CD1c-positive myeloid dendritic cell (primary cell): ENCODE measurements at regions not wholly inside any gene's neighbourhood (a gene's known extent, or its start where the extent isn't known, plus 50 kb on each side); places are given as distances from the start of the nearest gene placed in this dataset.

ENCODE experiments used
- DNase-seq: peaks from one replicate; pipeline ENCODE4 v3.0.0-alpha.2; 2016; ENCODE audit errors: extremely low spot score

- DNase-seq, result no peak
Observed at GRCh38 chr15:96075895-96076294, 254.6 kb upstream of the NR2F2 start.

DNA sequence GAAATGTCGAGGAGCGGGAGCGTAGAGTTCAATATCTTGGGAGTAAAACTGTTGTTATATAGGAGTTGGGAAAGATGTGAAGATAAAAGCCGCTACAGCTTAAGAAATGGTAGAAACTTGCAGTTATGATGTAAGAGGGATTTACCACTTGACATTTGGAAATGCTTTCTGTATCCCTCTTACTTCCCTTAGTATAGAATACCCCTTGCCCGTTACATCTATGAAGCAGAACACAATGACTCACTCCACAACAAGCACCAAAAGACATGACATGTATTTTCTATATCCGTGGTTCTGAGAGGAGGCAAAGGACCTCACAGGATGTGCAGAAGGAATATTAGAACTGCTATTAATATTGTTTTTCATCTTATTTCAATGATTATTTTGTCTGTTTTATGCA is 254.2 kb upstream of the NR2F2 start:
- DNase-seq, result no peak

DNA sequence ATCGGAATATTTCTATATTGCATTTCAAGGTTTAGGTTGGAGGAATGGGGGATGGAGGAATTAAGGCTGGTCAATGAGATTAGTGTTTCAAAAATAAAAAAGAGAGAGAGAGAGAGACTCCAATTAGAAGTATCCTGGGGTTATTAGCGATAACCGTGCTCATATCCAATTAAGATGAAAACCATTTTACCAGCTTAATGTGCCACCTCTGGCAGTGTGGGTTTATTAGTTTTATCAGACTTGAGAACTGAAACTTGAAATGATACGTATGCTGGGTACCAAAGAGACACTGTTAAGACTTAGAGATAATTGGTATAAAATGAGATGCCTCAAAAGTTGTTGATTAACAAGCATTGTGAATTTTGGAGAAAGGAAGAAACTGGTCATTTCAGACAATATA is 251.5 kb upstream of the NR2F2 start:
- DNase-seq, result no peak

DNA sequence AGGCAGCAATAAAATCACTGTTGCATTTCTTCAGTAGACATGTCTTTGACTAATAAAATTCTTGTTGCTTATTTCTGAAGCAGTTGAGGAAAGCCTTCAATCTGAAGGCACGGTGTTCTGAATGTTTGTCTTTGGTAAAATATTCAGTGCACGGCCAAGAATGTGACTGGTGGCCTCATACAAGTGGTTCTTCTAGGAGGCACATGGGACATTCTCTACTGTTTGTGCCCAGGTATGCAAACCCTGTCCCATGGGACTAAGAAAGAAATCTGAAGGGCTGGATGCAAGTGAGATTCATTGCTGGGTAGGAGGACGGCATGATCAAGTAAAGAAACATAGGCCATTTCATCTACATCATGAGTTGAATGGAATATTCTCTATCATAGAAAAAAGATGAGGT is 250.6 kb upstream of the NR2F2 start:
- no peak for DNase-seq

GRCh38 chr15:96086164-96086563 is 244.3 kb upstream of the NR2F2 start:
- DNase-seq, result no peak

DNA sequence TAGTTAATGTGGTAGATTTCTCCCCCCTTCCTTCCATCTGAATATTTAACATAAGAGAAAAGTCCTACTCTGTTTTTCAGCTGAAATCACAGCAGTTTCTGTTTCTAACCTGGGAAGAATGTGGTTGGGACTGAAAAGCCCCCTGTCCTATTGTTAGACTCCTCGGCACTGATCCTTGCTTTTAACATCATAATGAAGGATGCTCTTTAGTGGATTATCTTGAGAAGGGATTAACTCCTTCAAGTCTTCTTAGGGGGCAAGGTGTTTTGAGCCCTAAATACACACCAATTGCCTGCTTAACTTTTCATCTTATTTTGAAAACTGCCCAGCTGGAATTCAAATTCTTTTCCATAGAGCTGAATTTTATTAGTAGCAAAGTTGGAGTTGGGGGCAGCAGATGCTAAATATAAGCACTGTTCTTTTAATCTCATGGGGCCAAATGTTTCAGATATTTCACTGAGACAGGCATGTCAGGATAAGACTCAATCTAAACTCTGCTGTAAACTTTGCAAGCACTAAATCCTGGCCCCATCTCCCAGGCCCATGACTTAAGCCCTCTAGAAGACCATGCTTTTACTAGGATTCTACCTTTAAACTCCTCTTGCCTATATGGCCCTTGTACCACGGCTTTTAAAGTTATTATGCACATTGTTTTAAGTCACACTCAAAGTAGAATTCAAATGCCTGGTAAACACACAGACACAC is 243.2 kb upstream of the NR2F2 start:
- DNase-seq, result no peak

DNA sequence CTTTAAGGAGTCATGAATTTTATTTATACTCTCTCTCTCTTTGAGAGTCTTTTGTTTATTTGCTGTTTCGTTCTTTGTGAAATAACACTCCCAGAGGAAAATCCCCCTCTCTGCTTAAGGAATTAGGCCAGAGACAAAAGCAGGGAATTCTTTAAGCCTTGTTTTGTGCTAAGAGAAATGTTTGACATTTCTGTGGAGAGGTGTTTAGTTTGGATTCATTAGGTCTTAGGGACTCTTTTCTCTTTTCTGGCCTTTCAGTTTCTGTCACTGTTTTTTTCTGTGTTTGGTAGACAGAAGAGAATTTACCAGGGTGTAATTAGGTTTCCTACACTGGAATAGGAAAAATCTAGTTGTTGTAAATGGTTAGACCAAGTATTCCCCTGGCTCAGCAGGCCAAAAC is 241.8 kb upstream of the NR2F2 start:
- no peak for DNase-seq

DNA sequence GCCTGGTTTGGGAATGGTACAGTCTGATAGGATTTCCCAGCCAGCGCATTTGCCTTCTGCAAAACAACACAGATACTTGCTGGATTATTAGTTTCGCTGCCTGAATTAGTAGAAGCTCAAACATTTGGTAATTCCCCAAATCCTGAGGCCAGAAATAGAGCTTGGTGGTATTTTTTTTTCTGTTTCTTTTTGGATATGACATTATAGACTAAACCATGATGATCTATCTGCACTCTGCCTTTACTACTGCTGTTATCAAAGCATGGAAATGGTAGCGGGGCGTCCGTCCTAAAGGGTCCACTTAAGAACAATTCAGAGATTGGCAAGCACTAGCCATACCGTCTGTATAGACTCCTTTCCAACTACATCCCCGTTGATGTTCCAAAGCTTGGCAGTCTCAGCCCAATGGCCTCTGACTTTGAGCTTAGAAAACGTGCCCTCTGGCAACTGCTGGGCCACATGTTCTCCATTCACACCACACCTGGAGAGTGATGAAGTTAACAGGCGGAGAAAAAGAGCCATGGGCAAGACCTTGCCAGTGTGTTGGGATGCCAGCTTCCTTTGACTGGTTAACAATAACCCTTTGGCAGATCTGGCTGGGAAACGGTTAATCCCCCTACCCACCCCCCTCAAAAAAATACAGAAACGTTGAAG is 241.0 kb upstream of the NR2F2 start:
- DNase-seq, result no peak

DNA sequence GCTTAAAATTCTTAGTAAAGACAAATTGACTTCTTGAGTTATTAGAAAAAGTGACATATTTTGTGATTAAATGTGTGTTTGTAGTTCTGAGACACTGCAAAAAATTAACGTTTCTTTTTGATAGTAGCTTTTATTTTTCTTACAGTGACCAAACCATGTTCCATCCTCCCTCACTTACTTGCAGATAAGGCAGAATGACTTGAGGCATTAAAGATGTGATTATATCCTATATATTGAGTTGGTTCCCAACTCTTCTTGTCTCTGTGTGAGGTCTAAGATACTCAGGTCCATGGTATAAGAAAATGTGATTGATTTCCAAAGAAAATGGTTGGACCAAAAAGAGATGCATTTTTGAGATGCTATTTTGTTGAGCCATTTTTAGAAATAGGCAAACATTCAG is 238.3 kb upstream of the NR2F2 start:
- DNase-seq, result no peak

- no peak for DNase-seq
Observed at GRCh38 chr15:96093063-96093462, 237.4 kb upstream of the NR2F2 start.

DNA sequence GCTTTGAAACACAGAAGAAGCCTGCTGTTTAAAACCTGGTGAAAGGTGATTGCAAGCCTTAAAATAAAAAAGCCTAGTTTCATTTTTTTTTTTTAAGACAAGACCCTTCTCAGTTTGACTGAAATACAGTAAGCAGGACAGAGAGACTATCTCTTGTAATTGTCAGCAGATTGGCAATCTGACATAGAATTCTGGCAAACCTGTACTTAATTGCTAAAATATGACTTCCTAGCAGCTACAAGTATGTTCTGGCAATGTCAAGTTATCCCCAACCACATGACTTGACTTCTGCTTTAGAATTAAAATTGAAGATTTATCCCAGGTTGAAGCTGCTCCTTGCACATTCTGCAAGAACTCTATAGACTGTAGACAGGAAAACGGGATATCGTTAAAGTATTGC is 232.8 kb upstream of the NR2F2 start:
- no peak for DNase-seq

DNA sequence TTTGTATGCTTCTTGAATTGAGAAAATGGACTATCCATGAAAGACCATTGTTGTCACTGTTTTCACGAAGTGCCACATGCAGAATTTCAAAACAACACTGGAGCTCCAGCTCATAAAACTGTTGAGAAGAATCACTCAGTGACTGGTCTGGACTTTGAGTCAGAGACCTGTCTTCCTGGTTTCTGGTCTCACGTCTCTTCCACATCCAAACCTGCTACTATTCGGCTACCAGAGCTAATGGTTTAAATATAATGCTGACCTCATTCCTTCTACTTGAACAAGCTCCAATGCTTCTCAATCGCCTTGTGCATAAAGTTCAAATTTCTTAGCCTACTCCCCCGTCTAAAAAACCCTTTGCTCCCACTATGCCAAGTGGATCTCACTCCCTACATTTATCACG is 227.9 kb upstream of the NR2F2 start:
- DNase-seq, result no peak

DNA sequence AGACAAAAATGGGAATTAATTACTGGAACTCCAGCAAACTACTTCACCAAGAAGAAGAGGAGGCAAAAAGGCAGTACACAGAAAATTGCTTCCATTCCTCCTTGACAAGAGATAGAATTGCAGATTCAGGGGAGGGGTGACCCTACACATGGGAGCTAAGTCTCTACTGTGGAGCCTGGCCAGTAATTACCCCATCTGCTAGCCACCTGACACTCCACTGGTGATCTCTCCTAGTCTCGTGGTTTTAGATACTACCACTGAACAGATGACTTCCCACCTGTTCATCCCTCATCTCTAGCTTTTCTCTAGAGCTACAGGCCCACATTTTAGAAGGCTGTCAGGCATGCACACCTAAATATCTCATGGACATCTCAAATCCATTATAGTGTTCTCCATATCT is 224.3 kb upstream of the NR2F2 start:
- DNase-seq, result no peak

DNA sequence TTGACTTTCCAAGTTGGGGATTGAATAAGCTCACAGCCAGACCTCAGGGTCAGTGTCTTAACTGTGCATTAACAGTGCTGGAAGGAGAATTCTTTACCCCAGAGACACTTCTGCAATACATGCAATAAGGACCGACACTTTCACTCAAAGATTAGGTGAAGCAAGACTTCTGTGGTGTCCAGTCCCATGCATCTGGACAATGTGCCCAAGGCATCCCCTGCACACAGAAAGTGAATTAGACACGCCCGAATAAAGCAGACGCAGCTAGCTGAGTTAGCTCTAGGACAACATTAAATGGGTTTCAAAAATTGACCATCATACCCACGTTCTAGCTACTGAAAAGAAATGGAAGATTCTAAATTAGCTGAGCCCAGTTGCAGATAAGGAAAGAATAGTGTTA is 223.9 kb upstream of the NR2F2 start:
- no peak for DNase-seq

- DNase-seq, result no peak
Observed at GRCh38 chr15:96107916-96108315, 222.6 kb upstream of the NR2F2 start.

GRCh38 chr15:96108405-96108804 is 222.1 kb upstream of the NR2F2 start:
- no peak for DNase-seq

DNA sequence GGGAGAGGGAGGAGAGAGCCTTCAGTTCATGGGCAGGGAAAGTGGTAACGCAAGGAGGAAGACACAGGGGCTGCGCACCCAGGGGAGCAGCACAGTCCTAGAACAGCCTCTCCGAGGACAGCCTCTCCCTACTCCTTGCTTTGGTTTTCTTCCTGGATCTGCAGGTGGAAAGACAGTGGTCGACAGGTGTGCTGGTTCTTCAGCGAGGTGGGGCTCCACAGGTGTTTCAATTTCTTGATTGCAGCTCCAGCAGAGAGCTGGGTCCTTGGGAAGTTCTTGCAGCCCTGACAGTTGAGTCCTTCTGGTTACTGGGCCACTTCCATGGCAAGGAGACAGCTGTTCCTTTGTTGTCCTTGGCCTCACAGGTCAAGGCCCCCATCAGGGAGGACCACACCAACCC is 220.7 kb upstream of the NR2F2 start:
- DNase-seq, result no peak

- no peak for DNase-seq
Observed at GRCh38 chr15:96112018-96112417, 218.5 kb upstream of the NR2F2 start.

DNA sequence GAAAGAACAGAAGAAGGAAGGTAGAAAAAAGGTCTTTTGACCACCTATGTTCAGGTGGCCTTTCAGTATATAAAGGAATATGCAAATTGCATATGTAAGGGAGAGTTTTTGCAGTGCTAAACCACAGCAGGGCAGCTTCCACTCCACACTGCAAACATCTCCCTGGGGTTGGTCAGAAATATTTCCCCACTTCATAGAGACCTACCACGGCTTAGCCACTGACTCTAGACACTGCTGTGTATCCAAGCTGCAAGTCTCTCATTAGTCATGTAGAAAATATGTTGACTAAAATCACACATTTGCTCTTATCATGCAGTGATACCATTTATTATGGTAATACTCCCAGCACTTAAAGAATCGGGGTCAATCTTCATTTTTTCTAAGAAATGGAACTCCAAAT is 214.9 kb upstream of the NR2F2 start:
- no peak for DNase-seq

- no peak for DNase-seq
Observed at GRCh38 chr15:96117270-96117669, 213.2 kb upstream of the NR2F2 start.

GRCh38 chr15:96119734-96120133 is 210.8 kb upstream of the NR2F2 start:
- no peak for DNase-seq

GRCh38 chr15:96121086-96121920 is 209.2 kb upstream of the NR2F2 start:
- DNase-seq, result no peak
